Skeletal muscle cell (primary cell): ENCODE measurements at regions not wholly inside any gene's neighbourhood (a gene's known extent, or its start where the extent isn't known, plus 50 kb on each side); places are given as distances from the start of the nearest gene placed in this dataset.
"Not testable (repeated sequence)": the region's sequence is repeated elsewhere in the genome, so short reads cannot be mapped to it uniquely, and the experiment has no call there.

Experiments used
- DNase-seq: peaks from one replicate; pipeline ENCODE4 v3.0.0-alpha.2; 2010; ENCODE audit warnings: low read depth
- H3K4me3 ChIP-seq: 2 replicates; pipeline ENCODE4 v1.5.1; 2011; ENCODE audit warnings: low read depth, mild to moderate bottlenecking, control low read depth, low read length, moderate library complexity

- no peak for DNase-seq
- H3K4me3 ChIP-seq: no peak overlapping the region
Measured at GRCh38 chrX:150227321-150227860, 135.7 kb upstream of the MAMLD1 start.

- DNase-seq: no peak
- no peak overlapping the region for H3K4me3 ChIP-seq
Measured at GRCh38 chrX:150227873-150228410, 135.2 kb upstream of the MAMLD1 start.

- no peak for DNase-seq
- H3K4me3 ChIP-seq: no peak overlapping the region
Measured at GRCh38 chrX:150228431-150228830, 134.7 kb upstream of the MAMLD1 start.

- DNase-seq: no peak
- H3K4me3 ChIP-seq: no peak overlapping the region
Measured at GRCh38 chrX:150229030-150229429, 134.1 kb upstream of the MAMLD1 start.

GRCh38 chrX:150229481-150229880 is 133.6 kb upstream of the MAMLD1 start:
- no peak overlapping the region for H3K4me3 ChIP-seq
- DNase-seq: no peak

GRCh38 chrX:150230952-150231351 is 132.2 kb upstream of the MAMLD1 start:
- DNase-seq, H3K4me3 ChIP-seq: not testable (repeated sequence)

GRCh38 chrX:150231368-150231767 is 131.7 kb upstream of the MAMLD1 start:
- DNase-seq, H3K4me3 ChIP-seq: not testable (repeated sequence)

GRCh38 chrX:150232222-150232621 is 130.9 kb upstream of the MAMLD1 start:
- DNase-seq, H3K4me3 ChIP-seq: not testable (repeated sequence)

- H3K4me3 ChIP-seq: no peak overlapping the region
- no peak for DNase-seq
Measured at GRCh38 chrX:150234126-150234525, 129.0 kb upstream of the MAMLD1 start.

GRCh38 chrX:150236327-150236726 is 126.8 kb upstream of the MAMLD1 start:
- no peak overlapping the region for H3K4me3 ChIP-seq
- no peak for DNase-seq

- no peak overlapping the region for H3K4me3 ChIP-seq
- DNase-seq: no peak
Measured at GRCh38 chrX:150238632-150239382, 124.3 kb upstream of the MAMLD1 start.

- no peak for DNase-seq
- H3K4me3 ChIP-seq: no peak overlapping the region
Measured at GRCh38 chrX:150239946-150240642, 123.0 kb upstream of the MAMLD1 start.

- DNase-seq: no peak
- H3K4me3 ChIP-seq: no peak overlapping the region
Measured at GRCh38 chrX:150240643-150240970, 122.5 kb upstream of the MAMLD1 start.

GRCh38 chrX:150253959-150254620 is 109.0 kb upstream of the MAMLD1 start:
- DNase-seq: no peak
- H3K4me3 ChIP-seq: no peak overlapping the region

- DNase-seq: no peak
- no peak overlapping the region for H3K4me3 ChIP-seq
Measured at GRCh38 chrX:150254909-150255308, 108.2 kb upstream of the MAMLD1 start.

GRCh38 chrX:150255441-150256296 is 107.4 kb upstream of the MAMLD1 start:
- H3K4me3 ChIP-seq: no peak overlapping the region
- no peak for DNase-seq

- no peak for DNase-seq
Measured at GRCh38 chrX:150256297-150256650, 106.8 kb upstream of the MAMLD1 start.

GRCh38 chrX:150257353-150258175 is 105.6 kb upstream of the MAMLD1 start:
- no peak overlapping the region for H3K4me3 ChIP-seq

More at GRCh38 chrX:150256297-150256650, 106.8 kb upstream of the MAMLD1 start:
- H3K4me3 ChIP-seq: no peak overlapping the region

GRCh38 chrX:150258176-150258425 is 105.0 kb upstream of the MAMLD1 start:
- H3K4me3 ChIP-seq: no peak overlapping the region
- no peak for DNase-seq

More at GRCh38 chrX:150257353-150258175, 105.6 kb upstream of the MAMLD1 start:
- no peak for DNase-seq
